ENCODE measurements at regions not wholly inside any gene's neighbourhood (a gene's known extent, or its start where the extent isn't known, plus 50 kb on each side); places are given as distances from the start of the nearest gene placed in this dataset.

- no peak overlapping the region for H3K27ac ChIP-seq
- H3K36me3 ChIP-seq: no peaks in the 10 kb centered on the region
- H3K9me3 ChIP-seq: no peaks in the 10 kb centered on the region
- no peak for TF ChIP-seq CTCF (IDR thresholded peaks at IDR 0.05)
- H3K27me3 ChIP-seq: no peaks in the 10 kb centered on the region
- no peak overlapping the region for H3K4me3 ChIP-seq
- H3K4me1 ChIP-seq: no peaks in the 10 kb centered on the region
- DNase-seq (ENCODE audit: low spot score): no peak
These were observed 59.7 kb upstream of the PRSS1 start for GRCh38 chr7:142689439-142690120.

- no peak overlapping the region for H3K27ac ChIP-seq
These were observed 63.3 kb upstream of the PRSS1 start for GRCh38 chr7:142685877-142686508.

GRCh38 chr7:142681314-142682092, 67.8 kb upstream of the PRSS1 start:
- H3K4me1 ChIP-seq: no peaks in the 10 kb centered on the region
- peaks cover 0 to 4% of the 10 kb centered on the region in 2 donors for H3K9me3 ChIP-seq
- no peak overlapping the region for H3K4me3 ChIP-seq
- DNase-seq (ENCODE audit: low spot score): no peak
- H3K27ac ChIP-seq: no peak overlapping the region
- H3K27me3 ChIP-seq: no peaks in the 10 kb centered on the region
- no peaks in the 10 kb centered on the region for H3K36me3 ChIP-seq
- no peak for TF ChIP-seq CTCF (IDR thresholded peaks at IDR 0.05)

More at GRCh38 chr7:142685877-142686508, 63.3 kb upstream of the PRSS1 start:
- DNase-seq (ENCODE audit: low spot score): no peak
- TF ChIP-seq CTCF (IDR thresholded peaks at IDR 0.05): no peak
- no peaks in the 10 kb centered on the region for H3K36me3 ChIP-seq
- no peaks in the 10 kb centered on the region for H3K4me1 ChIP-seq
- no peaks in the 10 kb centered on the region for H3K9me3 ChIP-seq
- H3K27me3 ChIP-seq: no peaks in the 10 kb centered on the region
- no peak overlapping the region for H3K4me3 ChIP-seq

GRCh38 chr7:142671506-142671905, 77.8 kb upstream of the PRSS1 start:
- no peak for DNase-seq (ENCODE audit: low spot score)
- H3K27ac ChIP-seq: no peak overlapping the region
- H3K4me1 ChIP-seq: no peaks in the 10 kb centered on the region
- H3K9me3 ChIP-seq: no peaks in the 10 kb centered on the region
- H3K36me3 ChIP-seq: no peaks in the 10 kb centered on the region
- H3K27me3 ChIP-seq: no peaks in the 10 kb centered on the region
- TF ChIP-seq CTCF (IDR thresholded peaks at IDR 0.05): no peak
- H3K4me3 ChIP-seq: no peak overlapping the region

- Histone ChIP-seq H3K27me3 (no peaks in the 10 kb centered on the region), H3K36me3 (no peaks in the 10 kb centered on the region), H3K4me3 (no peak overlapping the region), H3K4me1 (no peaks in the 10 kb centered on the region), H3K9me3 (no peaks in the 10 kb centered on the region), H3K27ac (no peak overlapping the region)
- no peak for TF ChIP-seq CTCF (IDR thresholded peaks at IDR 0.05)
- no peak for DNase-seq (ENCODE audit: low spot score)
These were observed 78.8 kb upstream of the PRSS1 start for GRCh38 chr7:142670511-142670910.

Measured in right atrium auricular region (tissue), 2 donors.